Right atrium auricular region (tissue), 2 donors: ENCODE measurements at regions not wholly inside any gene's neighbourhood (a gene's known extent, or its start where the extent isn't known, plus 50 kb on each side); places are given as distances from the start of the nearest gene placed in this dataset.
"Not testable (repeated sequence)": the region's sequence is repeated elsewhere in the genome, so short reads cannot be mapped to it uniquely, and the experiment has no call there.

Source experiments
- DNase-seq: peaks from one replicate; pipeline ENCODE4 v3.0.0-alpha.2; 2019; ENCODE audit warnings: low spot score
- H3K27ac ChIP-seq, 2 donors: fragments of 200-600 bp; sonication (generic); 1 replicate in 1 of 2; 2 replicates in 1 of 2; pipeline ENCODE4 v1.5.1; 2016 to 2019
- H3K27me3 ChIP-seq, 2 donors: fragments of 200-600 bp; sonication (generic); one replicate each; pipeline versions ENCODE4 v1.5.1 to v1.6.0; 2017 to 2019
- H3K36me3 ChIP-seq: fragments of 200-600 bp; sonication (generic); one replicate; pipeline ENCODE4 v1.5.1; 2016
- H3K4me1 ChIP-seq, 2 donors: fragments of 200-600 bp; sonication (generic); one replicate each; pipeline versions ENCODE4 v1.5.1 to v1.6.0; 2017 to 2019
- H3K4me3 ChIP-seq, 2 donors: fragments of 200-600 bp; sonication (generic); 1 replicate in 1 of 2; 2 replicates in 1 of 2; pipeline ENCODE4 v1.5.1; 2017 to 2019; ENCODE audit warnings: mild to moderate bottlenecking in 1 of 2, moderate library complexity in 1 of 2
- H3K9me3 ChIP-seq, 2 donors: fragments of 200-600 bp; sonication (generic); one replicate each; pipeline ENCODE4 v1.5.1; 2019
- TF ChIP-seq, protein P1 (sequence below), 2 donors: fragments of 200-600 bp; sonication (generic); IDR thresholded peaks; one replicate each; pipeline ENCODE4 v1.5.1; 2019; ENCODE audit warnings: antibody characterized with exemption in 2 of 2

GRCh38 chrX:129361576-129361975, 161.7 kb downstream of the SMARCA1 start:
- H3K4me3 ChIP-seq, result no peak overlapping the region
- H3K27me3 ChIP-seq, result no peaks in the 10 kb centered on the region
- no peak for DNase-seq
- H3K36me3 ChIP-seq, result no peaks in the 10 kb centered on the region
- TF ChIP-seq, protein P1, sequence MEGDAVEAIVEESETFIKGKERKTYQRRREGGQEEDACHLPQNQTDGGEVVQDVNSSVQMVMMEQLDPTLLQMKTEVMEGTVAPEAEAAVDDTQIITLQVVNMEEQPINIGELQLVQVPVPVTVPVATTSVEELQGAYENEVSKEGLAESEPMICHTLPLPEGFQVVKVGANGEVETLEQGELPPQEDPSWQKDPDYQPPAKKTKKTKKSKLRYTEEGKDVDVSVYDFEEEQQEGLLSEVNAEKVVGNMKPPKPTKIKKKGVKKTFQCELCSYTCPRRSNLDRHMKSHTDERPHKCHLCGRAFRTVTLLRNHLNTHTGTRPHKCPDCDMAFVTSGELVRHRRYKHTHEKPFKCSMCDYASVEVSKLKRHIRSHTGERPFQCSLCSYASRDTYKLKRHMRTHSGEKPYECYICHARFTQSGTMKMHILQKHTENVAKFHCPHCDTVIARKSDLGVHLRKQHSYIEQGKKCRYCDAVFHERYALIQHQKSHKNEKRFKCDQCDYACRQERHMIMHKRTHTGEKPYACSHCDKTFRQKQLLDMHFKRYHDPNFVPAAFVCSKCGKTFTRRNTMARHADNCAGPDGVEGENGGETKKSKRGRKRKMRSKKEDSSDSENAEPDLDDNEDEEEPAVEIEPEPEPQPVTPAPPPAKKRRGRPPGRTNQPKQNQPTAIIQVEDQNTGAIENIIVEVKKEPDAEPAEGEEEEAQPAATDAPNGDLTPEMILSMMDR (IDR thresholded peaks at IDR 0.05), result no peak
- H3K9me3 ChIP-seq, result no peaks in the 10 kb centered on the region
- no peaks in the 10 kb centered on the region for H3K4me1 ChIP-seq
- H3K27ac ChIP-seq, result no peak overlapping the region

GRCh38 chrX:129360175-129360574, 163.1 kb downstream of the SMARCA1 start:
- TF ChIP-seq, protein P1 (IDR thresholded peaks at IDR 0.05), result peak; percentile 39 to 68
- H3K4me1 ChIP-seq, result no peaks in the 10 kb centered on the region
- H3K36me3 ChIP-seq, result no peaks in the 10 kb centered on the region
- H3K4me3 ChIP-seq, result no peak overlapping the region
- H3K9me3 ChIP-seq, result no peaks in the 10 kb centered on the region
- no peak for DNase-seq
- H3K27ac ChIP-seq, result no peak overlapping the region
- H3K27me3 ChIP-seq, result no peaks in the 10 kb centered on the region

GRCh38 chrX:129359269-129359668, 164.0 kb downstream of the SMARCA1 start:
- no peaks in the 10 kb centered on the region for H3K27me3 ChIP-seq
- H3K4me1 ChIP-seq, result no peaks in the 10 kb centered on the region
- H3K9me3 ChIP-seq, result no peaks in the 10 kb centered on the region
- no peak for DNase-seq
- no peak overlapping the region for H3K4me3 ChIP-seq
- H3K36me3 ChIP-seq, result no peaks in the 10 kb centered on the region
- TF ChIP-seq, protein P1 (IDR thresholded peaks at IDR 0.05), result no peak
- no peak overlapping the region for H3K27ac ChIP-seq

DNA sequence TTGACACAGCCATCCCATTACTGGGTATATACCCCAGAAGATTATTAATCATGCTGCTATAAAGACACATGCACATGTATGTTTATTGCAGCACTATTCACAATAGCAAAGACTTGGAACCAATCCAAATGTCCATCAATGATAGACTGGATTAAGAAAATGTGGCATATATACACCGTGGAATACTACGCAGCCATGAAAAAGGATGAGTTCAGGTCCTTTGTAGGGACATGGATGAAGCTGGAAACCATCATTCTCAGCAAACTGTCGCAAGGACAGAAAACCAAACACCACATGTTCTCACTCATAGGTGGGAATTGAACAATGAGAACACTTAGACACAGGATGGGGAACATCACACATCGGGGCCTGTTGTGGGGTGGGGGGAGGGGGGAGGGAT, 165.9 kb downstream of the SMARCA1 start:
- DNase-seq, H3K4me1 ChIP-seq, H3K4me3 ChIP-seq, H3K36me3 ChIP-seq, H3K9me3 ChIP-seq, H3K27ac ChIP-seq, H3K27me3 ChIP-seq: not testable (repeated sequence)

GRCh38 chrX:129347291-129347690, 176.0 kb downstream of the SMARCA1 start:
- Histone ChIP-seq H3K4me1 (no peaks in the 10 kb centered on the region), H3K27ac (no peak overlapping the region), H3K4me3 (no peak overlapping the region), H3K27me3 (no peaks in the 10 kb centered on the region), H3K9me3 (peaks cover 0 to 17% of the 10 kb centered on the region in 2 donors), H3K36me3 (no peaks in the 10 kb centered on the region)
- DNase-seq, result no peak
- TF ChIP-seq, protein P1 (IDR thresholded peaks at IDR 0.05), result no peak

DNA sequence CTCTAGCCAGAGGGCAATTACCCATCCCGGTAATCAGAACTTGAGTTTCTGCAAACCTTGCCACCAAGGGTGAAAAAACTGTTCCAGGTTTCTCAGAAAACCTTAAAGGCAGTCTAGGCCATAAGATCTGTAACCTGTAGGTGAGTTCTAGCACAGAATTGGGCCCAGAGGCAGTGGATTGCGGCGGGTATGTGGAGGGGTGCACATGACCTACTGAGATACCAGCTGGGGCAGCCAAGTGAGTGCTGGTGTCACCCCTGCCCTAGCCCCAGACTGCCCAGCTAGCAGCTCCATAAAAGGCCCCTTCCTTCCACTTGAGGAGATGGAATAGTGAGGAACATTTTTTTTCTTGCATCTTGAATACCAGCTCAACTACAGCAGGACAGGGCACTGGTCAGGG, 176.7 kb downstream of the SMARCA1 start:
- TF ChIP-seq, protein P1 (IDR thresholded peaks at IDR 0.05), result no peak
- Histone ChIP-seq H3K4me3 (no peak overlapping the region), H3K4me1 (no peaks in the 10 kb centered on the region), H3K27ac (no peak overlapping the region), H3K36me3 (no peaks in the 10 kb centered on the region), H3K9me3 (peaks cover 0 to 17% of the 10 kb centered on the region in 2 donors), H3K27me3 (no peaks in the 10 kb centered on the region)
- DNase-seq, result no peak

GRCh38 chrX:129337264-129337663, 186.0 kb downstream of the SMARCA1 start:
- not testable (repeated sequence) for DNase-seq, H3K4me1 ChIP-seq, H3K27ac ChIP-seq, H3K4me3 ChIP-seq, H3K36me3 ChIP-seq, H3K27me3 ChIP-seq
- peaks cover 0 to 16% of the 10 kb centered on the region in 2 donors for H3K9me3 ChIP-seq
